ENCODE measurements at regions not wholly inside any gene's neighbourhood (a gene's known extent, or its start where the extent isn't known, plus 50 kb on each side); places are given as distances from the start of the nearest gene placed in this dataset.

- Histone ChIP-seq H3K27me3 (ENCODE audit: control insufficient read depth, insufficient read depth, low read length) (no peaks in the 10 kb centered on the region), H3K36me3 (ENCODE audit: control insufficient read depth, insufficient read depth, low read length) (no peaks in the 10 kb centered on the region), H3K4me3 (ENCODE audit: low read depth, low read length) (no peak overlapping the region)
- no peak for TF ChIP-seq CTCF (IDR thresholded peaks at IDR 0.05; ENCODE audit: insufficient read depth, low read length, poor library complexity, severe bottlenecking)
- no peak for DNase-seq (ENCODE audit: low read depth)
These were observed 396.5 kb downstream of the IRS2 start for GRCh38 chr13:109389892-109390345.

GRCh38 chr13:109389456-109389855 lies 396.9 kb downstream of the IRS2 start:
- H3K36me3 ChIP-seq (ENCODE audit: control insufficient read depth, insufficient read depth, low read length) = no peaks in the 10 kb centered on the region
- no peak for DNase-seq (ENCODE audit: low read depth)
- TF ChIP-seq CTCF (IDR thresholded peaks at IDR 0.05; ENCODE audit: insufficient read depth, low read length, poor library complexity, severe bottlenecking) = no peak
- H3K4me3 ChIP-seq (ENCODE audit: low read depth, low read length) = no peak overlapping the region
- H3K27me3 ChIP-seq (ENCODE audit: control insufficient read depth, insufficient read depth, low read length) = no peaks in the 10 kb centered on the region

GRCh38 chr13:109387471-109387870 lies 398.9 kb downstream of the IRS2 start:
- no peaks in the 10 kb centered on the region for H3K27me3 ChIP-seq (ENCODE audit: control insufficient read depth, insufficient read depth, low read length)
- no peak for DNase-seq (ENCODE audit: low read depth)
- no peak overlapping the region for H3K4me3 ChIP-seq (ENCODE audit: low read depth, low read length)
- TF ChIP-seq CTCF (IDR thresholded peaks at IDR 0.05; ENCODE audit: insufficient read depth, low read length, poor library complexity, severe bottlenecking) = no peak
- H3K36me3 ChIP-seq (ENCODE audit: control insufficient read depth, insufficient read depth, low read length) = no peaks in the 10 kb centered on the region

GRCh38 chr13:109385242-109385560 lies 401.2 kb downstream of the IRS2 start:
- no peak for DNase-seq (ENCODE audit: low read depth)
- no peak overlapping the region for H3K4me3 ChIP-seq (ENCODE audit: low read depth, low read length)
- no peaks in the 10 kb centered on the region for H3K36me3 ChIP-seq (ENCODE audit: control insufficient read depth, insufficient read depth, low read length)
- H3K27me3 ChIP-seq (ENCODE audit: control insufficient read depth, insufficient read depth, low read length) = no peaks in the 10 kb centered on the region
- no peak for TF ChIP-seq CTCF (IDR thresholded peaks at IDR 0.05; ENCODE audit: insufficient read depth, low read length, poor library complexity, severe bottlenecking)

- no peak for TF ChIP-seq CTCF (IDR thresholded peaks at IDR 0.05; ENCODE audit: insufficient read depth, low read length, poor library complexity, severe bottlenecking)
- no peak for DNase-seq (ENCODE audit: low read depth)
- Histone ChIP-seq H3K27me3 (ENCODE audit: control insufficient read depth, insufficient read depth, low read length) (no peaks in the 10 kb centered on the region), H3K4me3 (ENCODE audit: low read depth, low read length) (no peak overlapping the region), H3K36me3 (ENCODE audit: control insufficient read depth, insufficient read depth, low read length) (no peaks in the 10 kb centered on the region)
These were observed 401.7 kb downstream of the IRS2 start for GRCh38 chr13:109384491-109385241.

- no peaks in the 10 kb centered on the region for H3K36me3 ChIP-seq (ENCODE audit: control insufficient read depth, insufficient read depth, low read length)
- no peak for TF ChIP-seq CTCF (IDR thresholded peaks at IDR 0.05; ENCODE audit: insufficient read depth, low read length, poor library complexity, severe bottlenecking)
- H3K27me3 ChIP-seq (ENCODE audit: control insufficient read depth, insufficient read depth, low read length) = no peaks in the 10 kb centered on the region
- no peak overlapping the region for H3K4me3 ChIP-seq (ENCODE audit: low read depth, low read length)
- DNase-seq (ENCODE audit: low read depth) = peak; percentile 50
These were observed 402.7 kb downstream of the IRS2 start for GRCh38 chr13:109383683-109384082.
